ENCODE measurements at regions not wholly inside any gene's neighbourhood (a gene's known extent, or its start where the extent isn't known, plus 50 kb on each side); places are given as distances from the start of the nearest gene placed in this dataset.

DNA sequence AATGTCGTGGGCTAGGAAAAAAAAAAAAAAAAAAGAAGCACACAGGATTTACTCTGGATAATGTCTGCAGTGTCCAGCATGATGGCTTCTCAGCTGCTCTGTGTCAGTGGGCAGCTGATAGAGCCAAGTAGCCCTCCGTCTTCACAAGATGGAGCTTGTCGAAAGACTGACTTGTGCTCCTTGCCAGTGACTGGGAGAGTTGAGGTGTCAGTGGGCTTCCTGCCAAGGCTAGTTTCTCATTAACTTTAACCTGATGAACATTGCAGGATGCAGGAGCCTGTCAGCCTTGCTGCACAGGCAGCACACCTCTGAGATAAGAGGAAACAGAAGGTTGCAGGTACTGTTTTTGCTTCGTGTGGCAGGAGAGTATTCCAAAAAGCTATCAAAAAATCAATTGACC, 171.4 kb upstream of the SGCD start:
- intact Hi-C loops (cut with DNase I, micrococcal nuclease), result no loop called here
- H3K36me3 Mint-ChIP-seq (ENCODE audit: low read depth), result no peaks in the 10 kb centered on the region

GRCh38 chr5:156164306-156164705, 162.7 kb upstream of the SGCD start:
- intact Hi-C loops (cut with DNase I, micrococcal nuclease), result no loop called here
- ATAC-seq (ENCODE audit: poor library complexity), result no peak
- CTCF ChIA-PET, result interaction anchor here (0.7 kb wide), 1 partner anchor 541 kb away, joined by 4 read pairs; no protein-coding TSS in a partner anchor

More for the DNA sequence above, 171.4 kb upstream of the SGCD start:
- H3K9me3 ChIP-seq (ENCODE audit: control insufficient read depth in 1 of 2, insufficient read depth in 1 of 2, low read length in 2 of 2), result no peaks in the 10 kb centered on the region
- Mint-ChIP-seq H3K27me3 (peaks cover 4% of the 10 kb centered on the region), H3K9me3 (no peaks in the 10 kb centered on the region), H3K4me1 (ENCODE audit: low read depth) (no peaks in the 10 kb centered on the region), H3K27ac (no peak overlapping the region), H3K4me3 (no peak overlapping the region)
- no peak for DNase-seq
- no peaks in the 10 kb centered on the region for H3K27me3 ChIP-seq (ENCODE audit: control insufficient read depth in 1 of 2, insufficient read depth in 2 of 2, low read length in 2 of 2)
- H3K4me3 ChIP-seq (ENCODE audit: low read length), result no peak overlapping the region
- no peaks in the 10 kb centered on the region for H3K36me3 ChIP-seq (ENCODE audit: insufficient read depth, low read length)
- ChIA-PET POLR2A (no interaction called here), CTCF (no interaction called here)
- no peaks in the 10 kb centered on the region for H3K4me1 ChIP-seq (ENCODE audit: insufficient read depth, low read length)
- TF ChIP-seq, protein P1, sequence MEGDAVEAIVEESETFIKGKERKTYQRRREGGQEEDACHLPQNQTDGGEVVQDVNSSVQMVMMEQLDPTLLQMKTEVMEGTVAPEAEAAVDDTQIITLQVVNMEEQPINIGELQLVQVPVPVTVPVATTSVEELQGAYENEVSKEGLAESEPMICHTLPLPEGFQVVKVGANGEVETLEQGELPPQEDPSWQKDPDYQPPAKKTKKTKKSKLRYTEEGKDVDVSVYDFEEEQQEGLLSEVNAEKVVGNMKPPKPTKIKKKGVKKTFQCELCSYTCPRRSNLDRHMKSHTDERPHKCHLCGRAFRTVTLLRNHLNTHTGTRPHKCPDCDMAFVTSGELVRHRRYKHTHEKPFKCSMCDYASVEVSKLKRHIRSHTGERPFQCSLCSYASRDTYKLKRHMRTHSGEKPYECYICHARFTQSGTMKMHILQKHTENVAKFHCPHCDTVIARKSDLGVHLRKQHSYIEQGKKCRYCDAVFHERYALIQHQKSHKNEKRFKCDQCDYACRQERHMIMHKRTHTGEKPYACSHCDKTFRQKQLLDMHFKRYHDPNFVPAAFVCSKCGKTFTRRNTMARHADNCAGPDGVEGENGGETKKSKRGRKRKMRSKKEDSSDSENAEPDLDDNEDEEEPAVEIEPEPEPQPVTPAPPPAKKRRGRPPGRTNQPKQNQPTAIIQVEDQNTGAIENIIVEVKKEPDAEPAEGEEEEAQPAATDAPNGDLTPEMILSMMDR (IDR thresholded peaks at IDR 0.05), result no peak
- ATAC-seq (ENCODE audit: poor library complexity), result no peak
- no peak overlapping the region for H3K27ac ChIP-seq (ENCODE audit: low read depth in 1 of 2, low read length in 2 of 2)

GRCh38 chr5:156169495-156169894, 157.5 kb upstream of the SGCD start:
- no peaks in the 10 kb centered on the region for H3K9me3 ChIP-seq (ENCODE audit: control insufficient read depth in 1 of 2, insufficient read depth in 1 of 2, low read length in 2 of 2)
- no peaks in the 10 kb centered on the region for H3K27me3 ChIP-seq (ENCODE audit: control insufficient read depth in 1 of 2, insufficient read depth in 2 of 2, low read length in 2 of 2)
- H3K4me1 ChIP-seq (ENCODE audit: insufficient read depth, low read length), result no peaks in the 10 kb centered on the region
- POLR2A ChIA-PET, result no interaction called here
- Mint-ChIP-seq H3K27me3 (no peaks in the 10 kb centered on the region), H3K4me1 (ENCODE audit: low read depth) (no peaks in the 10 kb centered on the region), H3K4me3 (no peak overlapping the region), H3K27ac (no peak overlapping the region), H3K36me3 (ENCODE audit: low read depth) (no peaks in the 10 kb centered on the region), H3K9me3 (no peaks in the 10 kb centered on the region)
- TF ChIP-seq, protein P1 (IDR thresholded peaks at IDR 0.05), result no peak
- intact Hi-C loops (cut with DNase I, micrococcal nuclease), result no loop called here
- H3K27ac ChIP-seq (ENCODE audit: low read depth in 1 of 2, low read length in 2 of 2), result no peak overlapping the region
- CTCF ChIA-PET, result no interaction called here
- ATAC-seq (ENCODE audit: poor library complexity) (no peak), DNase-seq (no peak)
- H3K36me3 ChIP-seq (ENCODE audit: insufficient read depth, low read length), result no peaks in the 10 kb centered on the region
- H3K4me3 ChIP-seq (ENCODE audit: low read length), result no peak overlapping the region

More at GRCh38 chr5:156164306-156164705, 162.7 kb upstream of the SGCD start:
- Histone ChIP-seq H3K36me3 (ENCODE audit: insufficient read depth, low read length) (no peaks in the 10 kb centered on the region), H3K4me1 (ENCODE audit: insufficient read depth, low read length) (no peaks in the 10 kb centered on the region), H3K27me3 (ENCODE audit: control insufficient read depth in 1 of 2, insufficient read depth in 2 of 2, low read length in 2 of 2) (no peaks in the 10 kb centered on the region), H3K9me3 (ENCODE audit: control insufficient read depth in 1 of 2, insufficient read depth in 1 of 2, low read length in 2 of 2) (no peaks in the 10 kb centered on the region), H3K27ac (ENCODE audit: low read depth in 1 of 2, low read length in 2 of 2) (no peak overlapping the region), H3K4me3 (ENCODE audit: low read length) (no peak overlapping the region)
- no peaks in the 10 kb centered on the region for H3K9me3 Mint-ChIP-seq
- H3K4me1 Mint-ChIP-seq (ENCODE audit: low read depth), result no peaks in the 10 kb centered on the region
- TF ChIP-seq, protein P1 (IDR thresholded peaks at IDR 0.05), result no peak
- H3K27me3 Mint-ChIP-seq, result peaks cover 5% of the 10 kb centered on the region
- H3K27ac Mint-ChIP-seq, result no peak overlapping the region
- POLR2A ChIA-PET, result no interaction called here
- H3K36me3 Mint-ChIP-seq (ENCODE audit: low read depth), result no peaks in the 10 kb centered on the region
- DNase-seq, result no peak
- no peak overlapping the region for H3K4me3 Mint-ChIP-seq
